ENCODE measurements at regions not wholly inside any gene's neighbourhood (a gene's known extent, or its start where the extent isn't known, plus 50 kb on each side); places are given as distances from the start of the nearest gene placed in this dataset.

DNA sequence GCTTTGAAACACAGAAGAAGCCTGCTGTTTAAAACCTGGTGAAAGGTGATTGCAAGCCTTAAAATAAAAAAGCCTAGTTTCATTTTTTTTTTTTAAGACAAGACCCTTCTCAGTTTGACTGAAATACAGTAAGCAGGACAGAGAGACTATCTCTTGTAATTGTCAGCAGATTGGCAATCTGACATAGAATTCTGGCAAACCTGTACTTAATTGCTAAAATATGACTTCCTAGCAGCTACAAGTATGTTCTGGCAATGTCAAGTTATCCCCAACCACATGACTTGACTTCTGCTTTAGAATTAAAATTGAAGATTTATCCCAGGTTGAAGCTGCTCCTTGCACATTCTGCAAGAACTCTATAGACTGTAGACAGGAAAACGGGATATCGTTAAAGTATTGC, 232.8 kb upstream of the NR2F2 start:
- Histone ChIP-seq H3K36me3 (no peaks in the 10 kb centered on the region), H3K27me3 (no peaks in the 10 kb centered on the region), H3K4me3 (no peak overlapping the region), H3K4me1 (no peaks in the 10 kb centered on the region), H3K9me3 (no peaks in the 10 kb centered on the region), H3K27ac (no peak overlapping the region)
- intact Hi-C loops (cut with DNase I; ENCODE audit: low total_unique reads): loop anchor here (5.0 kb wide), 1 partner anchor 495 kb away; no protein-coding TSS in a partner anchor
- DNase-seq (ENCODE audit: low spot score in 2 of 2): no peak
- TF ChIP-seq, protein P1, sequence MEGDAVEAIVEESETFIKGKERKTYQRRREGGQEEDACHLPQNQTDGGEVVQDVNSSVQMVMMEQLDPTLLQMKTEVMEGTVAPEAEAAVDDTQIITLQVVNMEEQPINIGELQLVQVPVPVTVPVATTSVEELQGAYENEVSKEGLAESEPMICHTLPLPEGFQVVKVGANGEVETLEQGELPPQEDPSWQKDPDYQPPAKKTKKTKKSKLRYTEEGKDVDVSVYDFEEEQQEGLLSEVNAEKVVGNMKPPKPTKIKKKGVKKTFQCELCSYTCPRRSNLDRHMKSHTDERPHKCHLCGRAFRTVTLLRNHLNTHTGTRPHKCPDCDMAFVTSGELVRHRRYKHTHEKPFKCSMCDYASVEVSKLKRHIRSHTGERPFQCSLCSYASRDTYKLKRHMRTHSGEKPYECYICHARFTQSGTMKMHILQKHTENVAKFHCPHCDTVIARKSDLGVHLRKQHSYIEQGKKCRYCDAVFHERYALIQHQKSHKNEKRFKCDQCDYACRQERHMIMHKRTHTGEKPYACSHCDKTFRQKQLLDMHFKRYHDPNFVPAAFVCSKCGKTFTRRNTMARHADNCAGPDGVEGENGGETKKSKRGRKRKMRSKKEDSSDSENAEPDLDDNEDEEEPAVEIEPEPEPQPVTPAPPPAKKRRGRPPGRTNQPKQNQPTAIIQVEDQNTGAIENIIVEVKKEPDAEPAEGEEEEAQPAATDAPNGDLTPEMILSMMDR (IDR thresholded peaks at IDR 0.05): no peak
- TF ChIP-seq POLR2A (IDR thresholded peaks at IDR 0.05) (no peak), POLR2AphosphoS5 (IDR thresholded peaks at IDR 0.05) (no peak)

DNA sequence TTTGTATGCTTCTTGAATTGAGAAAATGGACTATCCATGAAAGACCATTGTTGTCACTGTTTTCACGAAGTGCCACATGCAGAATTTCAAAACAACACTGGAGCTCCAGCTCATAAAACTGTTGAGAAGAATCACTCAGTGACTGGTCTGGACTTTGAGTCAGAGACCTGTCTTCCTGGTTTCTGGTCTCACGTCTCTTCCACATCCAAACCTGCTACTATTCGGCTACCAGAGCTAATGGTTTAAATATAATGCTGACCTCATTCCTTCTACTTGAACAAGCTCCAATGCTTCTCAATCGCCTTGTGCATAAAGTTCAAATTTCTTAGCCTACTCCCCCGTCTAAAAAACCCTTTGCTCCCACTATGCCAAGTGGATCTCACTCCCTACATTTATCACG, 227.9 kb upstream of the NR2F2 start:
- Histone ChIP-seq H3K27ac (no peak overlapping the region), H3K36me3 (no peaks in the 10 kb centered on the region), H3K4me1 (no peaks in the 10 kb centered on the region), H3K9me3 (no peaks in the 10 kb centered on the region), H3K4me3 (no peak overlapping the region), H3K27me3 (no peaks in the 10 kb centered on the region)
- DNase-seq (ENCODE audit: low spot score in 2 of 2): no peak
- intact Hi-C loops (cut with DNase I; ENCODE audit: low total_unique reads): no loop called here
- TF ChIP-seq, protein P1 (IDR thresholded peaks at IDR 0.05): no peak
- TF ChIP-seq POLR2AphosphoS5 (IDR thresholded peaks at IDR 0.05): no peak
- no peak for TF ChIP-seq POLR2A (IDR thresholded peaks at IDR 0.05)

DNA sequence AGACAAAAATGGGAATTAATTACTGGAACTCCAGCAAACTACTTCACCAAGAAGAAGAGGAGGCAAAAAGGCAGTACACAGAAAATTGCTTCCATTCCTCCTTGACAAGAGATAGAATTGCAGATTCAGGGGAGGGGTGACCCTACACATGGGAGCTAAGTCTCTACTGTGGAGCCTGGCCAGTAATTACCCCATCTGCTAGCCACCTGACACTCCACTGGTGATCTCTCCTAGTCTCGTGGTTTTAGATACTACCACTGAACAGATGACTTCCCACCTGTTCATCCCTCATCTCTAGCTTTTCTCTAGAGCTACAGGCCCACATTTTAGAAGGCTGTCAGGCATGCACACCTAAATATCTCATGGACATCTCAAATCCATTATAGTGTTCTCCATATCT, 224.3 kb upstream of the NR2F2 start:
- Histone ChIP-seq H3K9me3 (no peaks in the 10 kb centered on the region), H3K27me3 (no peaks in the 10 kb centered on the region), H3K4me3 (no peak overlapping the region), H3K27ac (no peak overlapping the region), H3K4me1 (no peaks in the 10 kb centered on the region), H3K36me3 (no peaks in the 10 kb centered on the region)
- DNase-seq (ENCODE audit: low spot score in 2 of 2): no peak
- no peak for TF ChIP-seq POLR2AphosphoS5 (IDR thresholded peaks at IDR 0.05)
- TF ChIP-seq, protein P1 (IDR thresholded peaks at IDR 0.05): no peak
- no peak for TF ChIP-seq POLR2A (IDR thresholded peaks at IDR 0.05)
- intact Hi-C loops (cut with DNase I; ENCODE audit: low total_unique reads): no loop called here

DNA sequence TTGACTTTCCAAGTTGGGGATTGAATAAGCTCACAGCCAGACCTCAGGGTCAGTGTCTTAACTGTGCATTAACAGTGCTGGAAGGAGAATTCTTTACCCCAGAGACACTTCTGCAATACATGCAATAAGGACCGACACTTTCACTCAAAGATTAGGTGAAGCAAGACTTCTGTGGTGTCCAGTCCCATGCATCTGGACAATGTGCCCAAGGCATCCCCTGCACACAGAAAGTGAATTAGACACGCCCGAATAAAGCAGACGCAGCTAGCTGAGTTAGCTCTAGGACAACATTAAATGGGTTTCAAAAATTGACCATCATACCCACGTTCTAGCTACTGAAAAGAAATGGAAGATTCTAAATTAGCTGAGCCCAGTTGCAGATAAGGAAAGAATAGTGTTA, 223.9 kb upstream of the NR2F2 start:
- TF ChIP-seq POLR2A (IDR thresholded peaks at IDR 0.05) (no peak), POLR2AphosphoS5 (IDR thresholded peaks at IDR 0.05) (no peak)
- TF ChIP-seq, protein P1 (IDR thresholded peaks at IDR 0.05): no peak
- no peak for DNase-seq (ENCODE audit: low spot score in 2 of 2)
- no peaks in the 10 kb centered on the region for H3K9me3 ChIP-seq
- H3K4me3 ChIP-seq: no peak overlapping the region
- intact Hi-C loops (cut with DNase I; ENCODE audit: low total_unique reads): no loop called here
- H3K27me3 ChIP-seq: no peaks in the 10 kb centered on the region
- no peak overlapping the region for H3K27ac ChIP-seq
- H3K36me3 ChIP-seq: no peaks in the 10 kb centered on the region
- H3K4me1 ChIP-seq: no peaks in the 10 kb centered on the region

DNA sequence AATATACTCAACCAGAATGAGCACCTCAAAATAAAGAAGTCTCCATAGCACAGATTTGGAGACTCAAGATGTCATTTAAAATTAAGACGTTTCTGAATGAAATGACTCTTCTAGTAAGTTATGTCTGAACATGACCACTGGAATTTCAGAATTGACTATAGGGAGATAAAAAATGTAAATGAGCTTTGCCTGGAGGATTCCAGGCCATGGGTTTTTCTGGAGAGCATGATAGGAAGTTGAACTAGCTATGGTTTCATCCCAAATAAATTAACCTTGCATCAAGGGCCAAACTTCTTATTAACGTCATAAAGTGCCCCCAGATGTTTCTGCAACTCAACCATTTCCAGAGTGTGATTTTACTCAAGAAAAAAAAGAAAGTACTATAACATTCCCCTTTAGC, 222.6 kb upstream of the NR2F2 start:
- DNase-seq (ENCODE audit: low spot score in 2 of 2): no peak
- no peaks in the 10 kb centered on the region for H3K4me1 ChIP-seq
- intact Hi-C loops (cut with DNase I; ENCODE audit: low total_unique reads): no loop called here
- H3K4me3 ChIP-seq: no peak overlapping the region
- no peak overlapping the region for H3K27ac ChIP-seq
- TF ChIP-seq, protein P1 (IDR thresholded peaks at IDR 0.05): no peak
- TF ChIP-seq POLR2AphosphoS5 (IDR thresholded peaks at IDR 0.05): no peak
- TF ChIP-seq POLR2A (IDR thresholded peaks at IDR 0.05): no peak
- H3K36me3 ChIP-seq: no peaks in the 10 kb centered on the region
- no peaks in the 10 kb centered on the region for H3K9me3 ChIP-seq
- H3K27me3 ChIP-seq: no peaks in the 10 kb centered on the region
